Stimulated activated naive CD4-positive, alpha-beta T cell (primary cell): ENCODE measurements at regions not wholly inside any gene's neighbourhood (a gene's known extent, or its start where the extent isn't known, plus 50 kb on each side); places are given as distances from the start of the nearest gene placed in this dataset.
A peak's percentile ranks its signal among the peaks of the same experiment; 100 is the strongest.

Experiments used
- DNase-seq, 6 experiments: peaks; one replicate each; lab custom pipeline; 2025; lab: John Stamatoyannopoulos, UW

DNA sequence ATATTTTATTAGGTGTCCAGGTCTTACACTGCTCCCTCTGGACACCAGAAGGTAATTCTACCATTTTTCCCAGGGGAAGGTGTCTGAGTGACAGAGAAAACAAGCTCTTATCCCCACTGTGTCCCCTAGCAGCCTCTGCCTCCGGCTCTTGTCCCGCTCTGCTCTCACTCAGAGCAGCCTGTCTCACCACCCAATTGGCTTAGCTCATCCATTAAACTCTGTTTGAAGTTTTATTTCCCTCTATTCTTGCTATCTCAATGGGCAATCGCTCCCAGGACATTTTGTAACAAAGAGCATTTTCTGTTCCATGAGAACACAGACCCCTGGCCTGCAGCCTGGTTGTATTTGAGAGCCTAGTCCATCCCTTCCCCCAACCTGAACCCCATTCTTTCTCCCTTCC is 90.6 kb upstream of the LDAH start:
- DNase-seq = no peak

- DNase-seq = no peak
Observed at GRCh38 chr2:20900052-20900636, 77.2 kb upstream of the LDAH start.

DNA sequence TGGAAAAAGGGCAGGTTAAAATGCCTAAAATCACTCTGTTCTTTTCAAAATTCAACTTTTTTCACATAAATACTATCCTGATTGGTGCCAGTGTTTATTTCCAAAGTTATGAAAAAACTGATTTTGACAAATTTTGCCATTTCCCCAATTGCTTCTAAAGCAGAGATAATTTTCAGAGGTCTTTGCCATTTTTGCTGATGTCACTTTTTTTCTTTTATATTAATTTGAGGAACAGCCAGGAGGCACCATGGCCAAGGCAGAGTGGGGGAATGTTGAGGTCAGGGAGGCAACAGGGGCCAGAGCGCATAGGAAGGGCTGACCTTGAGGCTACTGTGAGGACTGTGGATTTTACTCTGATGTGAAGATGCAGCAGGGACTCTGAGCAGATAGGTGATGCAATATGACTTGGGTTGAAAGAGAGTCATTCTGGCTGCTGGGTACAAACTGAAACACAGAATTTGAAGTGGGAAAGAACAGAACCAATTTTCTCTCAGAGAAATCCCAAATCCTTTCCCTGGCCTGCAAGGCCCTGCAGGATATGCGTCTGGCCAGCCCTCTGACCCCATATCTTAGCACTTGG is 75.1 kb upstream of the LDAH start:
- no peak for DNase-seq

- DNase-seq = peak in 1 of 6 experiments; percentile 2
Observed at GRCh38 chr2:20897047-20897446, 74.1 kb upstream of the LDAH start.

DNA sequence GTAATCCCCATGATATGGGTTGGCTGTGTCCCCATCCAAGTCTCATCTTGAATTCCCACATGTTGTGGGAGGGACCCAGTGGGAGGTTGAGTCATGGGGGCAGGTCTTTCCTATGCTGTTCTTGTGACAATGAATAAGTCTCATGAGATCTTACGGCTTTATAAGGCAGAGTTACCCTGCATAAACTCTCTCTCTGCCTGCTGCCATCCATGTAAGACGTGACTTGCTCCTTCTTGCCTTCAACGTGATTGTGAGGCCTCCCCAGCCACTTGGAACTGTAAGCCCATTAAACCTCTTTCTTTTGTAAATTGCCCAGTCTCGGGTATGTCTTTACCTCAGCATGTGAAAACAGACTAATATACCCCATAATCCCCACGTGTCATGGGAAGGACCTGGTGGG is 61.9 kb upstream of the LDAH start:
- DNase-seq = no peak

DNA sequence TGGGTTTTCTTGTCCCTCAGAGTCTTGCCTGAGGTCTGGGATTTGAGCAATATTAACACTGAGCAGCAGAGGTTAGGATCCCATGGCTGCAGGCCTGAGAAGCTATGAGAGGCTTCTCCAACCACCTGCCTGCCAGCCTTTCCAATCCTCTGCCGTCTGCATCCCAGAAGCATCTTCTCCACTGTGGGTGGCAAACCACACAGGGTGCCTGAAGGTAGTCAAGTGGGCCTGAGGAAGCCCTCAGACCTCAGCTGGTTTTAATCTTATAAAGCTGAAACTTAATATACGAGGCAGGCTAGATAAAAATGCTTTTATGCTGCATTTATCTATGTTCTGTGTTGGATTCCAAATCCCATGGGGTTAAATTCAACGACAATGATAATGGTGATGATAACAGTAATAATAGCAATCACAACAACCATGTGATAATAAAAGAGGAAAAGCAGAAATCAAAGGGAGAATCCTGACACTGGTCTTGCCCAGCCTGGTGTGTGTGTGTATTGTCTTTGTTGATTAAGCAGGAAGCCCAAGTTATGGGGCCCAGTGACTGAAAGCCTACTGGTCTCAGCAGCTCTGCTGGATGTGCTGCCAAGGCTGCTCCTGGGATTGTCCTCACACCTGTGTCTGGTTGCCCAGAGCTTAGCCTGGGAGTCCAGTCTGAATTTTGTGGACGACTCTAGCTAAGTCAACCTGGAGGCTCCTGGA is 59.7 kb upstream of the LDAH start:
- DNase-seq = no peak

- no peak for DNase-seq
Observed at GRCh38 chr2:20880221-20880771, 57.4 kb upstream of the LDAH start.

- DNase-seq = no peak
Observed at GRCh38 chr2:20879221-20879620, 56.3 kb upstream of the LDAH start.

GRCh38 chr2:20877960-20878359 is 55.1 kb upstream of the LDAH start:
- DNase-seq = no peak
